GM18520 (cell line): ENCODE measurements at regions not wholly inside any gene's neighbourhood (a gene's known extent, or its start where the extent isn't known, plus 50 kb on each side); places are given as distances from the start of the nearest gene placed in this dataset.
"Not testable (repeated sequence)": the region's sequence is repeated elsewhere in the genome, so short reads cannot be mapped to it uniquely, and the experiment has no call there.

Source experiments
- ATAC-seq: cut with Tn5 transposase; IDR thresholded peaks from one replicate; pipeline ENCODE4 v1.9.1; 2021; ENCODE audit not compliant: unreplicated experiment

- ATAC-seq: no peak
These were observed 365.3 kb upstream of the IGFBP3 start for GRCh38 chr7:46286356-46286755.

GRCh38 chr7:46285878-46286277, 364.8 kb upstream of the IGFBP3 start:
- ATAC-seq: no peak

- ATAC-seq: no peak
These were observed 362.8 kb upstream of the IGFBP3 start for GRCh38 chr7:46283852-46284251.

GRCh38 chr7:46282155-46282554, 361.1 kb upstream of the IGFBP3 start:
- no peak for ATAC-seq

GRCh38 chr7:46281071-46281470, 360.0 kb upstream of the IGFBP3 start:
- no peak for ATAC-seq

GRCh38 chr7:46279290-46279689, 358.2 kb upstream of the IGFBP3 start:
- ATAC-seq: no peak

GRCh38 chr7:46264646-46265045, 343.6 kb upstream of the IGFBP3 start:
- ATAC-seq: no peak

GRCh38 chr7:46261638-46262037, 340.6 kb upstream of the IGFBP3 start:
- not testable (repeated sequence) for ATAC-seq

- ATAC-seq: no peak
These were observed 338.9 kb upstream of the IGFBP3 start for GRCh38 chr7:46259947-46260346.

GRCh38 chr7:46257761-46258448, 336.8 kb upstream of the IGFBP3 start:
- ATAC-seq: no peak

GRCh38 chr7:46256870-46257661, 336.0 kb upstream of the IGFBP3 start:
- ATAC-seq: no peak

- ATAC-seq: no peak
These were observed 332.4 kb upstream of the IGFBP3 start for GRCh38 chr7:46253520-46253919.

GRCh38 chr7:46247664-46248063, 326.6 kb upstream of the IGFBP3 start:
- no peak for ATAC-seq

- no peak for ATAC-seq
These were observed 324.6 kb upstream of the IGFBP3 start for GRCh38 chr7:46245586-46246111.

- ATAC-seq: no peak
These were observed 323.7 kb upstream of the IGFBP3 start for GRCh38 chr7:46244757-46245156.

- no peak for ATAC-seq
These were observed 322.3 kb upstream of the IGFBP3 start for GRCh38 chr7:46243406-46243805.

- no peak for ATAC-seq
These were observed 318.8 kb upstream of the IGFBP3 start for GRCh38 chr7:46239846-46240245.

- no peak for ATAC-seq
These were observed 316.4 kb upstream of the IGFBP3 start for GRCh38 chr7:46237466-46237865.

- peak; percentile 73 for ATAC-seq
These were observed 312.7 kb upstream of the IGFBP3 start for GRCh38 chr7:46233585-46234329.

GRCh38 chr7:46230990-46231305, 309.9 kb upstream of the IGFBP3 start:
- no peak for ATAC-seq

- ATAC-seq: no peak
These were observed 309.4 kb upstream of the IGFBP3 start for GRCh38 chr7:46230298-46230989.
